Calu3 (cell line): ENCODE measurements at regions not wholly inside any gene's neighbourhood (a gene's known extent, or its start where the extent isn't known, plus 50 kb on each side); places are given as distances from the start of the nearest gene placed in this dataset.

ENCODE experiments used
- BruUV-seq: library from RNA; stranded (reverse); fragments of 400-500 nt; replicated peaks from 2 replicates; lab custom pipeline; 2021; lab: Mats Ljungman, UMichigan
- CTCF ChIA-PET: fragments of 300-600 bp; sonication (Branson Sonifier 250); formaldehyde crosslinking; loops from one replicate; lab custom pipeline; 2022; ENCODE audit warnings: antibody characterized with exemption; lab: Charles Lee
- DNase-seq: peaks from one replicate; pipeline ENCODE4 v3.0.0; 2022
- H3K27ac Mint-ChIP-seq: one replicate; pipeline ENCODE4 v1.8.0; 2022; ENCODE audit warnings: mixed read lengths; ENCODE audit not compliant: unreplicated experiment
- H3K27me3 Mint-ChIP-seq: one replicate; pipeline ENCODE4 v1.8.0; 2022; ENCODE audit warnings: mixed read lengths; ENCODE audit not compliant: unreplicated experiment
- H3K36me3 Mint-ChIP-seq: one replicate; pipeline ENCODE4 v1.8.0; 2022; ENCODE audit warnings: mild to moderate bottlenecking, moderate library complexity, mixed read lengths; ENCODE audit not compliant: insufficient read depth, unreplicated experiment
- H3K4me1 Mint-ChIP-seq: one replicate; pipeline ENCODE4 v1.8.0; 2022; ENCODE audit warnings: mild to moderate bottlenecking, low read depth, mixed read lengths; ENCODE audit not compliant: unreplicated experiment
- H3K4me3 Mint-ChIP-seq: one replicate; pipeline ENCODE4 v1.8.0; 2022; ENCODE audit warnings: mild to moderate bottlenecking, low read depth, moderate library complexity, mixed read lengths; ENCODE audit not compliant: unreplicated experiment
- H3K9me3 Mint-ChIP-seq: one replicate; pipeline ENCODE4 v1.8.0; 2022; ENCODE audit warnings: low read depth, mixed read lengths; ENCODE audit not compliant: unreplicated experiment
- intact Hi-C: fragments of 100-400 bp; cut with micrococcal nuclease; formaldehyde crosslinking; loops from one replicate; pipeline ENCODE4 v1.10.0; 2022; ENCODE audit not compliant: unreplicated experiment
- TF ChIP-seq, protein P1 (sequence below): fragments of 200-600 bp; IDR thresholded peaks from one replicate; pipeline ENCODE4 v1.8.0; 2022; ENCODE audit warnings: antibody characterized with exemption; ENCODE audit not compliant: unreplicated experiment

DNA sequence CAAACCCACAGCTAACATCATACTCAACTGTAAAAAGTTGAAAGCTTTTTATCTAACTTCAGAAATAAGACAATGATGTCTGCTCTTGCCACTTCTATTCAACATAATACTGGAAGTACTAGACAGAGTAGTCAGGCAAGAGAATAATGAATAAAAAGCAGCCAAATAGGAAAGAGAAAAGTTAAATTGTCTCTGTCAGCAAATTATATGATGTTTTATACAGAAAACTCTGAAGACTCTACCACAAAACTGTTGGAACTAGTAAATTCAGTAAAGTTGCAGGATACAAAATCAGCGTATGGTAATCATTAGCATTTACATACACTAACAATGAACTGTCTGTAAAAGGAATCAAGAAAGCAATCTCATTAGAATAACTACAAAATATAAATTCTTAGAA is 752.9 kb upstream of the CT83 start:
- no TSS peak for BruUV-seq
- TF ChIP-seq, protein P1, sequence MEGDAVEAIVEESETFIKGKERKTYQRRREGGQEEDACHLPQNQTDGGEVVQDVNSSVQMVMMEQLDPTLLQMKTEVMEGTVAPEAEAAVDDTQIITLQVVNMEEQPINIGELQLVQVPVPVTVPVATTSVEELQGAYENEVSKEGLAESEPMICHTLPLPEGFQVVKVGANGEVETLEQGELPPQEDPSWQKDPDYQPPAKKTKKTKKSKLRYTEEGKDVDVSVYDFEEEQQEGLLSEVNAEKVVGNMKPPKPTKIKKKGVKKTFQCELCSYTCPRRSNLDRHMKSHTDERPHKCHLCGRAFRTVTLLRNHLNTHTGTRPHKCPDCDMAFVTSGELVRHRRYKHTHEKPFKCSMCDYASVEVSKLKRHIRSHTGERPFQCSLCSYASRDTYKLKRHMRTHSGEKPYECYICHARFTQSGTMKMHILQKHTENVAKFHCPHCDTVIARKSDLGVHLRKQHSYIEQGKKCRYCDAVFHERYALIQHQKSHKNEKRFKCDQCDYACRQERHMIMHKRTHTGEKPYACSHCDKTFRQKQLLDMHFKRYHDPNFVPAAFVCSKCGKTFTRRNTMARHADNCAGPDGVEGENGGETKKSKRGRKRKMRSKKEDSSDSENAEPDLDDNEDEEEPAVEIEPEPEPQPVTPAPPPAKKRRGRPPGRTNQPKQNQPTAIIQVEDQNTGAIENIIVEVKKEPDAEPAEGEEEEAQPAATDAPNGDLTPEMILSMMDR = no peak
- CTCF ChIA-PET = no interaction called here
- DNase-seq = no peak
- no peaks in the 10 kb centered on the region for H3K27me3 Mint-ChIP-seq
- H3K4me3 Mint-ChIP-seq = no peak overlapping the region
- H3K27ac Mint-ChIP-seq = no peak overlapping the region
- H3K9me3 Mint-ChIP-seq = peaks cover 11% of the 10 kb centered on the region
- no peaks in the 10 kb centered on the region for H3K4me1 Mint-ChIP-seq
- intact Hi-C loops = no loop called here
- H3K36me3 Mint-ChIP-seq = no peaks in the 10 kb centered on the region

DNA sequence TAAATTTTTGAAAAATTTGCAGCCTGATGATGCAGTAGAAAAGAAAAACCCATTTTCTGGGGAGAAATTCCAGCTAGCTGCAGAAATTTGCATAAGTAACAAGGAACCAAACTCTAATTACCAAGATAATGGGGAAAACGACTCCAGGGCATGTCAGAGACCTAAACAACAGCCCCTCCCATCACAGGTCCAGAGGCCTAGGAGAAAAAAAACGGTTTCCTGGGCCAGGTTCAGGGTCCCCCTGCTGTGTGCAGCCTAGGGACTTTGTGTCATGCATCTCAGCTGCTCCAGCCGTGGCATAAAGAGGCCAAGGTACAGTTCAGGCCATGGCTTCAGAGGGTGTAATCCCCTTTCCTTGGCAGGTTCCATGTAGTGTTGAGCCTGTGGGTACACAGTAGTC is 733.7 kb upstream of the CT83 start:
- no peak for DNase-seq
- Mint-ChIP-seq H3K9me3 (peaks cover 10% of the 10 kb centered on the region), H3K36me3 (no peaks in the 10 kb centered on the region), H3K27me3 (no peaks in the 10 kb centered on the region), H3K4me1 (no peaks in the 10 kb centered on the region), H3K27ac (no peak overlapping the region), H3K4me3 (no peak overlapping the region)
- TF ChIP-seq, protein P1 = no peak
- CTCF ChIA-PET = interaction anchor here (0.6 kb wide), 1 partner anchor 338 kb away, joined by 3 read pairs; no protein-coding TSS in a partner anchor
- no TSS peak for BruUV-seq
- intact Hi-C loops = no loop called here

DNA sequence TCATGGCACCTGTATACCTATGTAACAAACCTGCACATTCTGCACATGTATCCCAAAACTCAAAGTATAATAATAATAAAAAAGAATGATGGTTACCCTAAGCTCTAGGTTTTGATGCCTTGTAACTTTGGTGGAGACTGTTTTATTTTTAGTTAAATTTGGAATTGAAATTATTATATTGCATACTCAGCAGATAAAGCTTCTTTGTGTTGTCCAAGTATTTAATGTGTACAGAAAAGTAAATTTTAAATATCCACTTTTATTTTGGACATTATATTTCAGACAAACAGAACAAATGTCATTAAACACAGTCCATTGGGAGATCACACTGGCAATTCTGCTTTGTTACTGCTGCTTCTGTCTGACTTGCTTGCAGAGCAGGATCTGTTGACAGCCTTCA is 684.5 kb upstream of the CT83 start:
- H3K4me3 Mint-ChIP-seq = no peak overlapping the region
- CTCF ChIA-PET = no interaction called here
- H3K27me3 Mint-ChIP-seq = no peaks in the 10 kb centered on the region
- no peak overlapping the region for H3K27ac Mint-ChIP-seq
- no peaks in the 10 kb centered on the region for H3K4me1 Mint-ChIP-seq
- no peak for DNase-seq
- BruUV-seq = no TSS peak
- peaks cover 4% of the 10 kb centered on the region for H3K9me3 Mint-ChIP-seq
- TF ChIP-seq, protein P1 = no peak
- no peaks in the 10 kb centered on the region for H3K36me3 Mint-ChIP-seq
- intact Hi-C loops = no loop called here

DNA sequence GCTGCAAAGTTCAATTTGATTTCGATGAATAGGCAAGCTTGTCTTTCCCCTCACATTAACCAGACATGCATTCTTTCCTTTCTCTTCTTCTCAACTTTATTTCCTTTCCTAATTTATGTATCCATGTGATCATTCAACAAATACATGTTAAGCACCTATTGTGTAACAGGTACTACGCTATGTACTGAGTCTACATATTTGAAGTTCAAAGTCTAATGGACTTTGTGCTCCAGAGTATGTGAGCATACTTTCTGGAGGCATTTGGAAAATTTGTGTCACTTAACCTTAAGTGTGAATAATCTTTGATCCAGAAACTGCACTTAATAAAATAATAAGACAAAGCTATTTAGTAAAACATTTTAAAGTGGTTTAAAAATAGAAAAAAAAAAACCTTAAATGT is 675.3 kb upstream of the CT83 start:
- no TSS peak for BruUV-seq
- TF ChIP-seq, protein P1 = no peak
- intact Hi-C loops = no loop called here
- Mint-ChIP-seq H3K4me1 (no peaks in the 10 kb centered on the region), H3K36me3 (no peaks in the 10 kb centered on the region), H3K9me3 (peaks cover 10% of the 10 kb centered on the region), H3K4me3 (no peak overlapping the region), H3K27me3 (no peaks in the 10 kb centered on the region), H3K27ac (no peak overlapping the region)
- DNase-seq = no peak
- CTCF ChIA-PET = no interaction called here
